PC-9 (cell line): ENCODE measurements at regions not wholly inside any gene's neighbourhood (a gene's known extent, or its start where the extent isn't known, plus 50 kb on each side); places are given as distances from the start of the nearest gene placed in this dataset.

Experiments
- CTCF ChIP-seq: fragments of 200-600 bp; sonication (generic); conservative IDR thresholded peaks from 2 replicates; pipeline ENCODE4 v1.6.1; 2017; ENCODE audit warnings: mixed run types, antibody characterized with exemption, mild to moderate bottlenecking, moderate library complexity
- EZH2 ChIP-seq: fragments of 200-600 bp; sonication (generic); IDR thresholded peaks from 2 replicates; pipeline ENCODE4 v1.8.0; 2017; ENCODE audit warnings: antibody characterized with exemption, low read depth

GRCh38 chr4:182111586-182111985 is 131.6 kb upstream of the TENM3 start:
- no peak for TF ChIP-seq EZH2
- TF ChIP-seq CTCF: no peak
